MCF 10A (cell line): ENCODE measurements at regions not wholly inside any gene's neighbourhood (a gene's known extent, or its start where the extent isn't known, plus 50 kb on each side); places are given as distances from the start of the nearest gene placed in this dataset.

Experiments
- BruUV-seq: library from RNA; stranded (reverse); fragments of 400-500 nt; replicated peaks from 2 replicates; lab custom pipeline; 2021; lab: Mats Ljungman, UMichigan
- CTCF ChIA-PET: fragments of 300-600 bp; sonication (Branson Sonifier 250); formaldehyde crosslinking; extraction: SDS; loops from one replicate; lab custom pipeline; 2021; ENCODE audit warnings: antibody characterized with exemption, inconsistent platforms; lab: Yijun Ruan, JAX
- POLR2A ChIA-PET: fragments of 300-600, 350-650 bp; sonication (Branson Sonifier 250); formaldehyde crosslinking; extraction: SDS; loops from one replicate; lab custom pipeline; 2020; ENCODE audit warnings: antibody characterized with exemption, inconsistent platforms; lab: Yijun Ruan, JAX
- DNase-seq: peaks from one replicate; pipeline ENCODE4 v3.0.0-alpha.2; 2018; ENCODE audit not compliant: unreplicated experiment
- H3K27ac Mint-ChIP-seq: one replicate; pipeline ENCODE4 v1.8.0; 2022; ENCODE audit warnings: mild to moderate bottlenecking, low read depth, mixed read lengths; ENCODE audit not compliant: unreplicated experiment
- H3K27me3 Mint-ChIP-seq: one replicate; pipeline ENCODE4 v1.8.0; 2022; ENCODE audit warnings: mixed read lengths; ENCODE audit not compliant: insufficient read depth, unreplicated experiment
- H3K36me3 Mint-ChIP-seq: one replicate; pipeline ENCODE4 v1.8.0; 2022; ENCODE audit warnings: mild to moderate bottlenecking, moderate library complexity, mixed read lengths; ENCODE audit not compliant: insufficient read depth, unreplicated experiment
- H3K4me1 Mint-ChIP-seq: one replicate; pipeline ENCODE4 v1.8.0; 2022; ENCODE audit warnings: mixed read lengths; ENCODE audit not compliant: insufficient read depth, unreplicated experiment
- H3K4me3 Mint-ChIP-seq: one replicate; pipeline ENCODE4 v1.8.0; 2022; ENCODE audit warnings: mild to moderate bottlenecking, moderate library complexity, mixed read lengths; ENCODE audit not compliant: unreplicated experiment
- H3K9me3 Mint-ChIP-seq: one replicate; pipeline ENCODE4 v1.8.0; 2022; ENCODE audit warnings: mixed read lengths; ENCODE audit not compliant: unreplicated experiment
- intact Hi-C: fragments of 100-400 bp; cut with micrococcal nuclease; formaldehyde crosslinking; loops from 2 replicates; pipeline ENCODE4 v1.14.1; 2022
- TF ChIP-seq, protein P1 (sequence below): fragments of 200-600 bp; IDR thresholded peaks from one replicate; pipeline ENCODE4 v1.8.0; 2022; ENCODE audit warnings: antibody characterized with exemption, mild to moderate bottlenecking; ENCODE audit not compliant: unreplicated experiment

DNA sequence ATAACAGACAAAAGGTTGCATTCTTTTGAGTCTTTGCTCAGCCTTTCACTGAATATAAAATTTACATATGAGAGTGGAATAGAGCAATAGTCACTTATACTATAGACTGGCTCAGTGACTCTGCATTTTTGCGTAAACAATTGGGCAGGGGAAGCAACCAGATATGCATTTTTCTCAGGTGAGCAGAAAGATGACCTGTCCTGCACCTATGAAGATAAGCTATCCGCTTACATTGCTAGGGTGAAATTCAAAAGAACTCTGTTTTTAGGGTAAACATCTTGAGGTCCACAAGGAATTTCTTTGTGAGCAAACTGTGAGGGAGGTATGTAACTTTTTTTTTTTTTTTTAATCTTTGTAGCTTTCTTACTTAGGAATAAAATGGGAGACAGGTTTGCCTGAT is 602.4 kb upstream of the PRKX start:
- intact Hi-C loops = no loop called here
- TF ChIP-seq, protein P1, sequence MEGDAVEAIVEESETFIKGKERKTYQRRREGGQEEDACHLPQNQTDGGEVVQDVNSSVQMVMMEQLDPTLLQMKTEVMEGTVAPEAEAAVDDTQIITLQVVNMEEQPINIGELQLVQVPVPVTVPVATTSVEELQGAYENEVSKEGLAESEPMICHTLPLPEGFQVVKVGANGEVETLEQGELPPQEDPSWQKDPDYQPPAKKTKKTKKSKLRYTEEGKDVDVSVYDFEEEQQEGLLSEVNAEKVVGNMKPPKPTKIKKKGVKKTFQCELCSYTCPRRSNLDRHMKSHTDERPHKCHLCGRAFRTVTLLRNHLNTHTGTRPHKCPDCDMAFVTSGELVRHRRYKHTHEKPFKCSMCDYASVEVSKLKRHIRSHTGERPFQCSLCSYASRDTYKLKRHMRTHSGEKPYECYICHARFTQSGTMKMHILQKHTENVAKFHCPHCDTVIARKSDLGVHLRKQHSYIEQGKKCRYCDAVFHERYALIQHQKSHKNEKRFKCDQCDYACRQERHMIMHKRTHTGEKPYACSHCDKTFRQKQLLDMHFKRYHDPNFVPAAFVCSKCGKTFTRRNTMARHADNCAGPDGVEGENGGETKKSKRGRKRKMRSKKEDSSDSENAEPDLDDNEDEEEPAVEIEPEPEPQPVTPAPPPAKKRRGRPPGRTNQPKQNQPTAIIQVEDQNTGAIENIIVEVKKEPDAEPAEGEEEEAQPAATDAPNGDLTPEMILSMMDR = no peak
- peaks cover 31% of the 10 kb centered on the region for H3K9me3 Mint-ChIP-seq
- no peaks in the 10 kb centered on the region for H3K36me3 Mint-ChIP-seq
- DNase-seq = no peak
- BruUV-seq = no TSS peak
- H3K27me3 Mint-ChIP-seq = no peaks in the 10 kb centered on the region
- no peak overlapping the region for H3K27ac Mint-ChIP-seq
- CTCF ChIA-PET = no interaction called here
- H3K4me1 Mint-ChIP-seq = no peaks in the 10 kb centered on the region
- POLR2A ChIA-PET = no interaction called here
- H3K4me3 Mint-ChIP-seq = no peak overlapping the region

DNA sequence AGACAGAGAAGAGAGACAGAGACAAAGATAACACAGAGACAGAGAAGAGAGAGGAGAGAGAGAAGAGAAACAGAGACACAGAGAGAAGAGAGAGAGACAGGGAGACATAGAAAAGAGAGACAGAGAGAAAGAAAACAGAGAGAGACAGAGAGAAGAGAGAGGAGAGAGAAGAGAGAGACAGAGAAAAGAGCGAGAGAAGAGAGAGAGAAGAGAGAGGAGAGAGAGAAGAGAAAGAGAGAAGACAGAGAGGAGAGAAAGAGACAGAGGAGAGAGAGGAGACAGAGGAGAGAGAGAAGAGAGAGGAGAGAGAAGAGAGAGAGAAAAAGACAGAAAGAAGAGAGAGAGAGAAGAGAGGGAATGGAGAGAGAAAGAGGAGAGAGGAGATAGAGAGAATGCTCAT is 601.1 kb upstream of the PRKX start:
- Mint-ChIP-seq H3K9me3 (peaks cover 24% of the 10 kb centered on the region), H3K4me3 (no peak overlapping the region), H3K27ac (no peak overlapping the region), H3K4me1 (no peaks in the 10 kb centered on the region), H3K36me3 (no peaks in the 10 kb centered on the region), H3K27me3 (no peaks in the 10 kb centered on the region)
- BruUV-seq = no TSS peak
- ChIA-PET CTCF (no interaction called here), POLR2A (no interaction called here)
- no peak for DNase-seq
- intact Hi-C loops = no loop called here
- TF ChIP-seq, protein P1 = no peak

DNA sequence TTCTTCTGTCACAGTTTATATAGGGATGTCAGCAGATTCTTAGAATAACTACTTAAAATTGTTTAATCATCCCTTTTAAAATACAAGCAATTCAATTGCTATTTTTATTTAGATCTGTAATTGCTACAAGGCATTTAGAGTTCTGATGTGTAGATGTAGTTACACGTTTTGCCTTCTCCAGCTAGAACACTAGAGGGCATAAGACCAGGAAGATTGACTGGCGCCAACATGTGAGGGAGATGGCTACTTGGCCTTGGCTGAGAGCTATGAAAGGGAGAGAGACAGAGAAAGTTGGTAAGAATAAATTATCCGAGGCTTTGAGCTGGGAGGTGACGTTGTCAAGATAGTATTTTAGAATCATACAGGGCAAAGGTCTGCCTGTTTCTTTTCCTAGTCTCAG is 563.7 kb upstream of the PRKX start:
- BruUV-seq = no TSS peak
- Mint-ChIP-seq H3K36me3 (no peaks in the 10 kb centered on the region), H3K4me1 (no peaks in the 10 kb centered on the region), H3K4me3 (no peak overlapping the region), H3K27ac (no peak overlapping the region), H3K27me3 (no peaks in the 10 kb centered on the region), H3K9me3 (peaks cover 26% of the 10 kb centered on the region)
- ChIA-PET CTCF (no interaction called here), POLR2A (no interaction called here)
- DNase-seq = no peak
- intact Hi-C loops = no loop called here
- TF ChIP-seq, protein P1 = no peak

DNA sequence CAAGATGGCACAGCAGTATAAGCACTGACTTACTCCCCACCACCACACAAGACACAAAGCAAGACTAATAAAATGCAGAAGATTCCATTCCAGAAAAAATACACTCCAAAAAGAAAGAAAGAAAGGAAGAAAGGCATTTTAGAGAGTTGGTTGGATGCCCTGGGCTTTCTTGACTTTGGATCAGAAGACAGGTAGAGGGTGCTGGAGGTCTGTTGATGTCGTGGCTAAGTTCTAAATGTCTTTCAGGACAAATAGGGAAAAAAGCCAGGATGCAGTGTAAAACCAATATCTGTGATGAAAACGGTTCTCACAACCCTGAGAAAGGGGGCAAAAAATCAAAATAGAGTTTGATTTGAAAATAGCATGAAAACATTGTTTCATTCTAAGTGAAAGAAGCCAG is 555.2 kb upstream of the PRKX start:
- Mint-ChIP-seq H3K4me3 (no peak overlapping the region), H3K36me3 (no peaks in the 10 kb centered on the region), H3K4me1 (no peaks in the 10 kb centered on the region), H3K27me3 (no peaks in the 10 kb centered on the region), H3K9me3 (no peaks in the 10 kb centered on the region), H3K27ac (no peak overlapping the region)
- ChIA-PET POLR2A (no interaction called here), CTCF (no interaction called here)
- intact Hi-C loops = no loop called here
- no peak for DNase-seq
- no TSS peak for BruUV-seq
- TF ChIP-seq, protein P1 = no peak
